IMR-90 (cell line): ENCODE measurements at regions not wholly inside any gene's neighbourhood (a gene's known extent, or its start where the extent isn't known, plus 50 kb on each side); places are given as distances from the start of the nearest gene placed in this dataset.

Experiments
- CEBPB ChIP-seq: IDR thresholded peaks from 2 replicates; pipeline ENCODE4 v1.6.1; 2012; ENCODE audit warnings: low read depth, low read length, improper control_type of control experiment
- MXI1 ChIP-seq: IDR thresholded peaks from 2 replicates; pipeline ENCODE4 v1.6.1; 2012; ENCODE audit warnings: low read depth, mild to moderate bottlenecking, low read length, moderate library complexity, borderline replicate concordance
- NFE2L2 ChIP-seq: fragments of 150-350 bp; IDR thresholded peaks from 2 replicates; pipeline ENCODE4 v1.6.1; 2016; ENCODE audit warnings: low read depth, mild to moderate bottlenecking, low read length
- RAD21 ChIP-seq: IDR thresholded peaks from 2 replicates; pipeline ENCODE4 v1.6.1; 2012; ENCODE audit warnings: low read length, improper control_type of control experiment
- TF ChIP-seq, protein P1 (sequence below): fragments of 150-350 bp; IDR thresholded peaks from 2 replicates; pipeline ENCODE4 v1.6.1; 2017; ENCODE audit warnings: mild to moderate bottlenecking, antibody characterized with exemption, low read length, low read depth

DNA sequence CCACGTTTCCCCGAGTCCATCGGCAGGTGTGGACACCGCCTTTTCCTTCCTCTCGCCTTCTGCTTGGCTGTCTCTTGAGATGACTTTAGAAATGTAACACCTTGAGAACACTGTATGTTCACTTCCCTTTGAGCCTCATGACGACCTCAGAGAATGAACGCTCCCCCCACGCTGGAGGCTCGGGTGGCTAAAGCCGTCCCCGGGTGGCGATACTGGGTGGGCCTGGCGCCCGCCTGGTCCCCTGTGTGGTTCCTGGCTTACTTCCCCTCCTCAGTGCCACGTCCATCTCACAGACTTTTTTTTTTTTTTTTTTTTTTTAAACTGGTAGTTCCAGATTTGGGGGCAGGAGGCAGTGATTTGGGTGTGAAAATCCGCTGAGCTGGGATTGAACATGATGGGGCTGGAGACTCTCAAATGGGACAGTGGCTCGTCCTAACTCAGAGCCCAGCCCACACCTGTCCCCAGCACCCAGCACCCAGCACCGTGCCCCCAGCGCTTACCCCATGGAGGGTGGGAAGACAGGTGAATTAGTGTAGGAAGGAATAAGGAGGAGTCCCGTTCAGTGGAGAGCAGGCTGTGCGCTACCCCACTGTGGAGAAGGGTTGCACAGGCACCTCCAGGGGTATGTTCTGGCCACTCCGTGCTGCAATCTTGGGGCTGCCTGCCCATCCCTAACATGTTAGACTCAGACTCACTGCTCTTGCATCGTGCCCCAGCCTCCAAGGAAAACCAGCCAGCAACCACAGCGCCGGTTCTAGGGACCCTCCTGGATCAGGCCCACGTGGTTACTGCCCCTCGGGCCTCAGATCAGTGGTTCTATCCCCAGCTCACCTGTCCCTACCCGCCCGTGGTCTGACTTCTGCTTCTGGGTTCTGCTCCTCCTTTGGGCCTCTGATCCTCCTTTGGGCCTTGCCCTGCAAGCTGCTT is 174.0 kb downstream of the ASB1 start (continued):
- TF ChIP-seq NFE2L2 (no peak), MXI1 (no peak), CEBPB (no peak), RAD21 (no peak)
- TF ChIP-seq, protein P1, sequence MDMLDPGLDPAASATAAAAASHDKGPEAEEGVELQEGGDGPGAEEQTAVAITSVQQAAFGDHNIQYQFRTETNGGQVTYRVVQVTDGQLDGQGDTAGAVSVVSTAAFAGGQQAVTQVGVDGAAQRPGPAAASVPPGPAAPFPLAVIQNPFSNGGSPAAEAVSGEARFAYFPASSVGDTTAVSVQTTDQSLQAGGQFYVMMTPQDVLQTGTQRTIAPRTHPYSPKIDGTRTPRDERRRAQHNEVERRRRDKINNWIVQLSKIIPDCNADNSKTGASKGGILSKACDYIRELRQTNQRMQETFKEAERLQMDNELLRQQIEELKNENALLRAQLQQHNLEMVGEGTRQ = no peak
